Testis (tissue), 2 donors: ENCODE measurements at regions not wholly inside any gene's neighbourhood (a gene's known extent, or its start where the extent isn't known, plus 50 kb on each side); places are given as distances from the start of the nearest gene placed in this dataset.

Source experiments
- DNase-seq: peaks from one replicate; pipeline ENCODE4 v3.0.0-alpha.2; 2019
- H3K27ac ChIP-seq, 2 donors: fragments of 200-600 bp; sonication (generic); one replicate each; pipeline ENCODE4 v1.5.1; 2019
- H3K27me3 ChIP-seq: fragments of 200-600 bp; sonication (generic); one replicate; pipeline ENCODE4 v1.5.1; 2019
- H3K36me3 ChIP-seq: fragments of 200-600 bp; sonication (generic); one replicate; pipeline ENCODE4 v1.5.1; 2017; ENCODE audit warnings: low read depth; ENCODE audit errors: missing control alignments
- H3K4me1 ChIP-seq: fragments of 200-600 bp; sonication (generic); one replicate; pipeline ENCODE4 v1.5.1; 2019
- H3K4me3 ChIP-seq, 2 donors: fragments of 200-600 bp; sonication (generic); one replicate each; pipeline ENCODE4 v1.5.1; 2017 to 2019
- H3K9me3 ChIP-seq: fragments of 200-600 bp; sonication (generic); one replicate; pipeline ENCODE4 v1.5.1; 2017
- CTCF ChIP-seq, 3 experiments: fragments of 450-650 bp in 2 of 3; fragments of 200-600 bp in 1 of 3; sonication (generic) in 1 of 3; IDR thresholded peaks; one replicate each; pipeline ENCODE4 v1.5.1; 2016 to 2019; ENCODE audit warnings: antibody characterized with exemption in 3 of 3, mild to moderate bottlenecking in 2 of 3, moderate library complexity in 1 of 3
- POLR2A ChIP-seq: fragments of 450-650 bp; IDR thresholded peaks from one replicate; pipeline ENCODE4 v1.6.1; 2017; ENCODE audit warnings: antibody characterized with exemption, mild to moderate bottlenecking, moderate library complexity
- WGBS, 2 donors: methylation state at CpG; one replicate each; pipeline ENCODE4 v1.1.5; 2018; 5-methylcytosine and 5-hydroxymethylcytosine counted together
- intact Hi-C: fragments of 100-400 bp; cut with DNase I; formaldehyde crosslinking; loops from one replicate; pipeline ENCODE4 v1.15.1; 2023; ENCODE audit warnings: low total_unique reads

- Histone ChIP-seq H3K9me3 (no peaks in the 10 kb centered on the region), H3K27me3 (no peaks in the 10 kb centered on the region), H3K27ac (no peak overlapping the region), H3K36me3 (no peaks in the 10 kb centered on the region), H3K4me1 (no peaks in the 10 kb centered on the region), H3K4me3 (no peak overlapping the region)
- intact Hi-C loops = no loop called here
- WGBS, 2 donors = 68 to 82% methylated on average over 2 of the region's 2 CpGs
- TF ChIP-seq POLR2A (no peak), CTCF (IDR thresholded peaks at IDR 0.05) (no peak)
- no peak for DNase-seq
These were observed 288.0 kb upstream of the BCHE start for GRCh38 chr3:166125179-166125578.

- Histone ChIP-seq H3K36me3 (no peaks in the 10 kb centered on the region), H3K27me3 (no peaks in the 10 kb centered on the region), H3K4me3 (no peak overlapping the region), H3K9me3 (no peaks in the 10 kb centered on the region), H3K27ac (no peak overlapping the region), H3K4me1 (no peaks in the 10 kb centered on the region)
- intact Hi-C loops = no loop called here
- no peak for DNase-seq
- TF ChIP-seq POLR2A (no peak), CTCF (IDR thresholded peaks at IDR 0.05) (no peak)
These were observed 286.4 kb upstream of the BCHE start for GRCh38 chr3:166123576-166123975.

- intact Hi-C loops = no loop called here
- Histone ChIP-seq H3K9me3 (no peaks in the 10 kb centered on the region), H3K4me1 (no peaks in the 10 kb centered on the region), H3K4me3 (no peak overlapping the region), H3K36me3 (no peaks in the 10 kb centered on the region), H3K27me3 (no peaks in the 10 kb centered on the region), H3K27ac (no peak overlapping the region)
- DNase-seq = no peak
- no peak for TF ChIP-seq POLR2A
- no peak for TF ChIP-seq CTCF (IDR thresholded peaks at IDR 0.05)
These were observed 285.9 kb upstream of the BCHE start for GRCh38 chr3:166123088-166123487.

GRCh38 chr3:166118049-166118448, 280.8 kb upstream of the BCHE start:
- no peaks in the 10 kb centered on the region for H3K27me3 ChIP-seq
- H3K9me3 ChIP-seq = no peaks in the 10 kb centered on the region
- H3K4me1 ChIP-seq = no peaks in the 10 kb centered on the region
- WGBS, 2 donors = 48 to 71% methylated on average over 2 of the region's 2 CpGs
- H3K36me3 ChIP-seq = no peaks in the 10 kb centered on the region
- H3K4me3 ChIP-seq = no peak overlapping the region
- TF ChIP-seq CTCF (IDR thresholded peaks at IDR 0.05) (no peak), POLR2A (no peak)
- intact Hi-C loops = no loop called here
- DNase-seq = no peak
- H3K27ac ChIP-seq = no peak overlapping the region

- H3K4me1 ChIP-seq = no peaks in the 10 kb centered on the region
- H3K9me3 ChIP-seq = no peaks in the 10 kb centered on the region
- no peaks in the 10 kb centered on the region for H3K27me3 ChIP-seq
- H3K27ac ChIP-seq = no peak overlapping the region
- H3K36me3 ChIP-seq = no peaks in the 10 kb centered on the region
- DNase-seq = no peak
- TF ChIP-seq POLR2A (no peak), CTCF (IDR thresholded peaks at IDR 0.05) (no peak)
- intact Hi-C loops = no loop called here
- H3K4me3 ChIP-seq = no peak overlapping the region
These were observed 277.2 kb upstream of the BCHE start for GRCh38 chr3:166114448-166114847.
